ENCODE measurements at regions not wholly inside any gene's neighbourhood (a gene's known extent, or its start where the extent isn't known, plus 50 kb on each side); places are given as distances from the start of the nearest gene placed in this dataset.

- no peak overlapping the region for H3K4me3 ChIP-seq (ENCODE audit: low read depth, low read length)
- no peak for DNase-seq (ENCODE audit: low read depth)
- no peak for TF ChIP-seq CTCF (IDR thresholded peaks at IDR 0.05; ENCODE audit: insufficient read depth, low read depth, low read length)
- H3K27me3 ChIP-seq (ENCODE audit: control insufficient read depth, insufficient read depth, low read length) = no peaks in the 10 kb centered on the region
- ChIA-PET CTCF (no interaction called here), POLR2A (no interaction called here)
- no peaks in the 10 kb centered on the region for H3K36me3 ChIP-seq (ENCODE audit: control insufficient read depth, insufficient read depth, low read length)
Measured at GRCh38 chr6:115221198-115221597, 839.5 kb downstream of the FRK start.

- DNase-seq (ENCODE audit: low read depth) = no peak
- TF ChIP-seq CTCF (IDR thresholded peaks at IDR 0.05; ENCODE audit: insufficient read depth, low read depth, low read length) = no peak
- no peak overlapping the region for H3K4me3 ChIP-seq (ENCODE audit: low read depth, low read length)
- no peaks in the 10 kb centered on the region for H3K36me3 ChIP-seq (ENCODE audit: control insufficient read depth, insufficient read depth, low read length)
- ChIA-PET CTCF (no interaction called here), POLR2A (no interaction called here)
- H3K27me3 ChIP-seq (ENCODE audit: control insufficient read depth, insufficient read depth, low read length) = no peaks in the 10 kb centered on the region
Measured at GRCh38 chr6:115220551-115221159, 840.0 kb downstream of the FRK start.

- ChIA-PET POLR2A (no interaction called here), CTCF (no interaction called here)
- Histone ChIP-seq H3K4me3 (ENCODE audit: low read depth, low read length) (no peak overlapping the region), H3K27me3 (ENCODE audit: control insufficient read depth, insufficient read depth, low read length) (no peaks in the 10 kb centered on the region), H3K36me3 (ENCODE audit: control insufficient read depth, insufficient read depth, low read length) (no peaks in the 10 kb centered on the region)
- TF ChIP-seq CTCF (IDR thresholded peaks at IDR 0.05; ENCODE audit: insufficient read depth, low read depth, low read length) = no peak
- no peak for DNase-seq (ENCODE audit: low read depth)
Measured at GRCh38 chr6:115219645-115220044, 841.0 kb downstream of the FRK start.

- H3K27me3 ChIP-seq (ENCODE audit: control insufficient read depth, insufficient read depth, low read length) = no peaks in the 10 kb centered on the region
- no peak for TF ChIP-seq CTCF (IDR thresholded peaks at IDR 0.05; ENCODE audit: insufficient read depth, low read depth, low read length)
- no peak overlapping the region for H3K4me3 ChIP-seq (ENCODE audit: low read depth, low read length)
- no peak for DNase-seq (ENCODE audit: low read depth)
- CTCF ChIA-PET = no interaction called here
- no peaks in the 10 kb centered on the region for H3K36me3 ChIP-seq (ENCODE audit: control insufficient read depth, insufficient read depth, low read length)
- POLR2A ChIA-PET = no interaction called here
Measured at GRCh38 chr6:115216835-115217234, 843.9 kb downstream of the FRK start.

GRCh38 chr6:115214283-115214682 lies 846.4 kb downstream of the FRK start:
- no peak for TF ChIP-seq CTCF (IDR thresholded peaks at IDR 0.05; ENCODE audit: insufficient read depth, low read depth, low read length)
- DNase-seq (ENCODE audit: low read depth) = no peak
- Histone ChIP-seq H3K4me3 (ENCODE audit: low read depth, low read length) (no peak overlapping the region), H3K27me3 (ENCODE audit: control insufficient read depth, insufficient read depth, low read length) (no peaks in the 10 kb centered on the region), H3K36me3 (ENCODE audit: control insufficient read depth, insufficient read depth, low read length) (no peaks in the 10 kb centered on the region)
- ChIA-PET POLR2A (no interaction called here), CTCF (no interaction called here)
